GM23338 (cell line): ENCODE measurements at regions not wholly inside any gene's neighbourhood (a gene's known extent, or its start where the extent isn't known, plus 50 kb on each side); places are given as distances from the start of the nearest gene placed in this dataset.

Source experiments
- ATAC-seq: fragments of 200-7000 bp; cut with Tn5 transposase; 3 replicates; pipeline ENCODE4 v1.9.1; 2020
- DNase-seq: peaks from one replicate; pipeline ENCODE4 v3.0.0-alpha.2; 2015; ENCODE audit warnings: low spot score
- H2AFZ ChIP-seq: fragments of 200-600 bp; sonication (generic); 2 replicates; pipeline ENCODE4 v1.8.0; 2016; ENCODE audit warnings: antibody characterized with exemption, mild to moderate bottlenecking, moderate library complexity
- H3F3A ChIP-seq: fragments of 200-600 bp; sonication (generic); replicated peaks from 2 replicates; pipeline ENCODE4 v1.8.0; 2017; ENCODE audit warnings: antibody characterized with exemption, mixed run types, low read depth
- H3K27ac ChIP-seq: fragments of 200-600 bp; sonication (generic); 2 replicates; pipeline ENCODE4 v1.6.1; 2016; ENCODE audit warnings: low read depth
- H3K27me3 ChIP-seq: fragments of 200-600 bp; sonication (generic); 2 replicates; pipeline ENCODE4 v1.8.0; 2016; ENCODE audit warnings: mild to moderate bottlenecking, mixed run types, moderate library complexity; ENCODE audit not compliant: insufficient read depth
- H3K36me3 ChIP-seq: fragments of 200-600 bp; sonication (generic); 2 replicates; pipeline ENCODE4 v1.8.0; 2016; ENCODE audit warnings: mild to moderate bottlenecking; ENCODE audit not compliant: insufficient read depth
- H3K4me1 ChIP-seq: fragments of 200-600 bp; sonication (generic); 2 replicates; pipeline ENCODE4 v1.8.0; 2016; ENCODE audit warnings: mild to moderate bottlenecking, moderate library complexity; ENCODE audit not compliant: insufficient read depth
- H3K4me2 ChIP-seq: fragments of 200-600 bp; sonication (generic); 2 replicates; pipeline ENCODE4 v1.7.1; 2017; ENCODE audit warnings: mixed run types
- H3K4me3 ChIP-seq: fragments of 200-600 bp; sonication (generic); 2 replicates; pipeline ENCODE4 v1.6.1; 2016; ENCODE audit warnings: mixed run types
- H3K79me2 ChIP-seq: fragments of 200-600 bp; sonication (generic); replicated peaks from 2 replicates; pipeline ENCODE4 v1.8.0; 2017; ENCODE audit warnings: mild to moderate bottlenecking; ENCODE audit not compliant: insufficient read depth
- H3K9me2 ChIP-seq: fragments of 200-600 bp; sonication (generic); 2 replicates; pipeline ENCODE4 v1.8.0; 2017; ENCODE audit not compliant: insufficient read depth
- H4K20me1 ChIP-seq: fragments of 200-600 bp; sonication (generic); replicated peaks from 2 replicates; pipeline ENCODE4 v1.8.0; 2017; ENCODE audit warnings: mild to moderate bottlenecking; ENCODE audit not compliant: insufficient read depth
- H3K27ac Mint-ChIP-seq: 2 replicates; pipeline ENCODE4 v1.8.0; 2020; ENCODE audit warnings: inconsistent platforms, mild to moderate bottlenecking, moderate library complexity, mixed read lengths
- H3K27me3 Mint-ChIP-seq: 3 replicates; pipeline ENCODE4 v1.8.0; 2022; ENCODE audit warnings: low read depth, mild to moderate bottlenecking, moderate library complexity, mixed read lengths, inconsistent platforms; ENCODE audit not compliant: insufficient read depth, poor library complexity
- H3K36me3 Mint-ChIP-seq: 3 replicates; pipeline ENCODE4 v1.8.0; 2021; ENCODE audit warnings: low read depth, mild to moderate bottlenecking, inconsistent platforms, moderate library complexity, mixed read lengths
- H3K4me1 Mint-ChIP-seq: 3 replicates; pipeline ENCODE4 v1.8.0; 2020; ENCODE audit warnings: mild to moderate bottlenecking, inconsistent platforms, mixed read lengths
- H3K4me3 Mint-ChIP-seq: 3 replicates; pipeline ENCODE4 v1.8.0; 2021; ENCODE audit warnings: moderate library complexity, mild to moderate bottlenecking, inconsistent platforms, mixed read lengths
- H3K9me3 Mint-ChIP-seq: 3 replicates; pipeline ENCODE4 v1.8.0; 2020; ENCODE audit warnings: moderate library complexity, mild to moderate bottlenecking, inconsistent platforms, mixed read lengths
- CREB1 ChIP-seq: fragments of 250-450 bp; sonication (Bioruptor Pico); IDR thresholded peaks from 2 replicates; pipeline ENCODE4 v1.5.0; 2020; ENCODE audit warnings: low read depth, mild to moderate bottlenecking, moderate library complexity
- EZH2 ChIP-seq: fragments of 200-600 bp; sonication (generic); IDR thresholded peaks from one replicate; pipeline ENCODE4 v1.8.0; 2017; ENCODE audit warnings: antibody characterized with exemption, mild to moderate bottlenecking, low read depth; ENCODE audit not compliant: unreplicated experiment
- EZH2phosphoT487 ChIP-seq: fragments of 200-600 bp; sonication (generic); IDR thresholded peaks from one replicate; pipeline ENCODE4 v1.8.1; 2018; ENCODE audit warnings: antibody characterized with exemption; ENCODE audit not compliant: unreplicated experiment
- JUNB ChIP-seq: IDR thresholded peaks from one replicate; pipeline ENCODE4 v1.6.1; 2016; ENCODE audit warnings: antibody characterized with exemption; ENCODE audit not compliant: unreplicated experiment
- NANOG ChIP-seq: IDR thresholded peaks from 2 replicates; pipeline ENCODE4 v1.6.1; 2016; ENCODE audit warnings: antibody characterized with exemption, borderline replicate concordance
- POLR2AphosphoS5 ChIP-seq: IDR thresholded peaks from 2 replicates; pipeline ENCODE4 v1.6.1; 2016; ENCODE audit warnings: antibody characterized with exemption, low read depth
- STAT1 ChIP-seq: IDR thresholded peaks from one replicate; pipeline ENCODE4 v1.6.1; 2016; ENCODE audit warnings: antibody characterized with exemption; ENCODE audit not compliant: unreplicated experiment
- ZNF114 ChIP-seq: fragments of 250-450 bp; sonication (Bioruptor Pico); IDR thresholded peaks from 2 replicates; pipeline ENCODE4 v1.5.0; 2020; ENCODE audit warnings: mild to moderate bottlenecking, moderate library complexity
- ZNF331 ChIP-seq: fragments of 250-450 bp; sonication (Bioruptor Pico); IDR thresholded peaks from 2 replicates; pipeline ENCODE4 v1.5.0; 2020; ENCODE audit warnings: low read depth, mild to moderate bottlenecking, moderate library complexity
- TF ChIP-seq, protein P1 (sequence below): fragments of 250-450 bp; sonication (Bioruptor Pico); IDR thresholded peaks from 2 replicates; pipeline ENCODE4 v1.5.0; 2020; ENCODE audit warnings: mild to moderate bottlenecking, moderate library complexity
- TF ChIP-seq, protein P2 (sequence below): IDR thresholded peaks from 2 replicates; pipeline ENCODE4 v1.6.1; 2016; ENCODE audit warnings: antibody characterized with exemption
- TF ChIP-seq, protein P3 (sequence below): IDR thresholded peaks from one replicate; pipeline ENCODE4 v1.6.1; 2018; ENCODE audit warnings: antibody characterized with exemption; ENCODE audit not compliant: unreplicated experiment

DNA sequence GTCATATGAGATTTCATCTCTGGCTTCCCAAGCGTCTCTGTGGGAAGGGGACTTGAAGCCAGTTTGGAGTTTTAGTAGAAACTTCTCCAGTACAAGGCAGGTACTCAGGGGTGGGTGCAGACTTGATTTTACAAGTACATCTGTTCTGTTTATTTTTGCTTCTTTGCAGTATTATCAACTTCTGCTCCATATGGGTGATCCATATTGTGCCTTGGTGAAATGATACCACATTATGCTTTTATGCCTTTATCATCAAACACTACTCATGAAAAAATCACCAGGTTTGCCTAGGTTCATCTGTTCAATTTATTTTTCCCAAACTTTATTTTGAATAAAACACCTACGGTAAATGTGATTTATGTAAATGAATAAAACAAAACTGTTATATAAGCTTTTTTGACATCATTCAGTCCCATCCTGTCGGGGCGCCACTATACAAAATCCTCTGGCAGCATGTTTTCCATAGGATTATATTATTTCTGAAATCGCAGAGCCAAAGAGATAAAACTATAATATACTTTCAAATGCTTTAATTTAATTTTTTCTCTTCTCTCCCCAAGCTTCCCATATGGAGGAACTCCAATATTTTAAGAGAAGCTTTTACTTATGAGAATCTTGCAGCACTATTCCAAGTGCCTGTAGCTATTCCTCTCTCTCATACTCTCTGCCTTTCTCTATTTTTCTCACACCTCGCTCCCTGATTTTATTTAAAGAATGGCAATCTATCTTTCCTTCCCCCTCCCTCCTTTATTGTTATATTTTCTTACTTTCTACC, 490.9 kb downstream of the RNF144A start (continued):
- TF ChIP-seq, protein P1, sequence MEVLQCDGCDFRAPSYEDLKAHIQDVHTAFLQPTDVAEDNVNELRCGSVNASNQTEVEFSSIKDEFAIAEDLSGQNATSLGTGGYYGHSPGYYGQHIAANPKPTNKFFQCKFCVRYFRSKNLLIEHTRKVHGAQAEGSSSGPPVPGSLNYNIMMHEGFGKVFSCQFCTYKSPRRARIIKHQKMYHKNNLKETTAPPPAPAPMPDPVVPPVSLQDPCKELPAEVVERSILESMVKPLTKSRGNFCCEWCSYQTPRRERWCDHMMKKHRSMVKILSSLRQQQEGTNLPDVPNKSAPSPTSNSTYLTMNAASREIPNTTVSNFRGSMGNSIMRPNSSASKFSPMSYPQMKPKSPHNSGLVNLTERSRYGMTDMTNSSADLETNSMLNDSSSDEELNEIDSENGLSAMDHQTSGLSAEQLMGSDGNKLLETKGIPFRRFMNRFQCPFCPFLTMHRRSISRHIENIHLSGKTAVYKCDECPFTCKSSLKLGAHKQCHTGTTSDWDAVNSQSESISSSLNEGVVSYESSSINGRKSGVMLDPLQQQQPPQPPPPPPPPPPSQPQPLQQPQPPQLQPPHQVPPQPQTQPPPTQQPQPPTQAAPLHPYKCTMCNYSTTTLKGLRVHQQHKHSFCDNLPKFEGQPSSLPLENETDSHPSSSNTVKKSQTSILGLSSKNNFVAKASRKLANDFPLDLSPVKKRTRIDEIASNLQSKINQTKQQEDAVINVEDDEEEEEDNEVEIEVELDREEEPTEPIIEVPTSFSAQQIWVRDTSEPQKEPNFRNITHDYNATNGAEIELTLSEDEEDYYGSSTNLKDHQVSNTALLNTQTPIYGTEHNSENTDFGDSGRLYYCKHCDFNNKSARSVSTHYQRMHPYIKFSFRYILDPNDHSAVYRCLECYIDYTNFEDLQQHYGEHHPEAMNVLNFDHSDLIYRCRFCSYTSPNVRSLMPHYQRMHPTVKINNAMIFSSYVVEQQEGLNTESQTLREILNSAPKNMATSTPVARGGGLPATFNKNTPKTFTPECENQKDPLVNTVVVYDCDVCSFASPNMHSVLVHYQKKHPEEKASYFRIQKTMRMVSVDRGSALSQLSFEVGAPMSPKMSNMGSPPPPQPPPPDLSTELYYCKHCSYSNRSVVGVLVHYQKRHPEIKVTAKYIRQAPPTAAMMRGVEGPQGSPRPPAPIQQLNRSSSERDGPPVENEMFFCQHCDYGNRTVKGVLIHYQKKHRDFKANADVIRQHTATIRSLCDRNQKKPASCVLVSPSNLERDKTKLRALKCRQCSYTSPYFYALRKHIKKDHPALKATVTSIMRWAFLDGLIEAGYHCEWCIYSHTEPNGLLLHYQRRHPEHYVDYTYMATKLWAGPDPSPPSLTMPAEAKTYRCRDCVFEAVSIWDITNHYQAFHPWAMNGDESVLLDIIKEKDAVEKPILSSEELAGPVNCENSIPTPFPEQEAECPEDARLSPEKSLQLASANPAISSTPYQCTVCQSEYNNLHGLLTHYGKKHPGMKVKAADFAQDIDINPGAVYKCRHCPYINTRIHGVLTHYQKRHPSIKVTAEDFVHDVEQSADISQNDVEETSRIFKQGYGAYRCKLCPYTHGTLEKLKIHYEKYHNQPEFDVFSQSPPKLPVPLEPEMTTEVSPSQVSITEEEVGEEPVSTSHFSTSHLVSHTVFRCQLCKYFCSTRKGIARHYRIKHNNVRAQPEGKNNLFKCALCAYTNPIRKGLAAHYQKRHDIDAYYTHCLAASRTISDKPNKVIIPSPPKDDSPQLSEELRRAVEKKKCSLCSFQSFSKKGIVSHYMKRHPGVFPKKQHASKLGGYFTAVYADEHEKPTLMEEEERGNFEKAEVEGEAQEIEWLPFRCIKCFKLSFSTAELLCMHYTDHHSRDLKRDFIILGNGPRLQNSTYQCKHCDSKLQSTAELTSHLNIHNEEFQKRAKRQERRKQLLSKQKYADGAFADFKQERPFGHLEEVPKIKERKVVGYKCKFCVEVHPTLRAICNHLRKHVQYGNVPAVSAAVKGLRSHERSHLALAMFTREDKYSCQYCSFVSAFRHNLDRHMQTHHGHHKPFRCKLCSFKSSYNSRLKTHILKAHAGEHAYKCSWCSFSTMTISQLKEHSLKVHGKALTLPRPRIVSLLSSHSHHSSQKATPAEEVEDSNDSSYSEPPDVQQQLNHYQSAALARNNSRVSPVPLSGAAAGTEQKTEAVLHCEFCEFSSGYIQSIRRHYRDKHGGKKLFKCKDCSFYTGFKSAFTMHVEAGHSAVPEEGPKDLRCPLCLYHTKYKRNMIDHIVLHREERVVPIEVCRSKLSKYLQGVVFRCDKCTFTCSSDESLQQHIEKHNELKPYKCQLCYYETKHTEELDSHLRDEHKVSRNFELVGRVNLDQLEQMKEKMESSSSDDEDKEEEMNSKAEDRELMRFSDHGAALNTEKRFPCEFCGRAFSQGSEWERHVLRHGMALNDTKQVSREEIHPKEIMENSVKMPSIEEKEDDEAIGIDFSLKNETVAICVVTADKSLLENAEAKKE (CRISPR knock-in tag) = no peak
- TF ChIP-seq STAT1 (no peak), NANOG (no peak)

DNA sequence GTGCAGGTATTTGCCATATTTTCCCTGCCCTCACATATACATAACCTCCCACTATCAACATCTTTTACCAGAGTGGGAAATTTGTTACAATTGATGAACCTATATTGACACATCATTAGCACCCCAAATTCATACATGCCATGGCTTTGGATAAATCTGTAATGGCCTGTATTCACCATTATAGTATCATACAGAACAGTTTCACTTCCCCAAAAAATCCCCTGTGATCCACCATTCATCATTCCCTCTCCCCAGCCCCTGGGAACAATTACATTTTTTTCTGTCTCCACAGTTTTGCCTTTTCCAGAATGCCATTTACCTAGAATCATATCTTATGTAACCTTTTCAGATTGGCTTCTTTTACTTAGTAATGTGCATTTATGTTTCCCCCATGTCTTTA, 494.5 kb downstream of the RNF144A start:
- Mint-ChIP-seq H3K4me1 (no peaks in the 10 kb centered on the region; the same call in 1 of the 3 replicates), H3K27ac (no peak overlapping the region), H3K36me3 (no peaks in the 10 kb centered on the region), H3K27me3 (no peaks in the 10 kb centered on the region), H3K4me3 (no peak overlapping the region), H3K9me3 (no peaks in the 10 kb centered on the region)
- no peaks in the 10 kb centered on the region for H4K20me1 ChIP-seq
- H3F3A ChIP-seq = no peaks in the 10 kb centered on the region
- H3K36me3 ChIP-seq = no peaks in the 10 kb centered on the region
- DNase-seq = no peak
- no peaks in the 10 kb centered on the region for H3K4me1 ChIP-seq
- H2AFZ ChIP-seq = no peak overlapping the region
- no peak overlapping the region for H3K4me3 ChIP-seq
- ATAC-seq = no peak
- no peaks in the 10 kb centered on the region for H3K27me3 ChIP-seq
- H3K27ac ChIP-seq = no peak overlapping the region
- H3K9me2 ChIP-seq = no peaks in the 10 kb centered on the region
- H3K4me2 ChIP-seq = no peak overlapping the region
- H3K79me2 ChIP-seq = no peaks in the 10 kb centered on the region
- TF ChIP-seq, protein P2, sequence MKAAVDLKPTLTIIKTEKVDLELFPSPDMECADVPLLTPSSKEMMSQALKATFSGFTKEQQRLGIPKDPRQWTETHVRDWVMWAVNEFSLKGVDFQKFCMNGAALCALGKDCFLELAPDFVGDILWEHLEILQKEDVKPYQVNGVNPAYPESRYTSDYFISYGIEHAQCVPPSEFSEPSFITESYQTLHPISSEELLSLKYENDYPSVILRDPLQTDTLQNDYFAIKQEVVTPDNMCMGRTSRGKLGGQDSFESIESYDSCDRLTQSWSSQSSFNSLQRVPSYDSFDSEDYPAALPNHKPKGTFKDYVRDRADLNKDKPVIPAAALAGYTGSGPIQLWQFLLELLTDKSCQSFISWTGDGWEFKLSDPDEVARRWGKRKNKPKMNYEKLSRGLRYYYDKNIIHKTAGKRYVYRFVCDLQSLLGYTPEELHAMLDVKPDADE = no peak
- TF ChIP-seq POLR2AphosphoS5 (no peak), ZNF331 (CRISPR knock-in tag) (no peak), STAT1 (no peak), CREB1 (no peak), JUNB (no peak), ZNF114 (CRISPR knock-in tag) (no peak), NANOG (no peak), EZH2 (no peak), EZH2phosphoT487 (no peak)
- TF ChIP-seq, protein P3, sequence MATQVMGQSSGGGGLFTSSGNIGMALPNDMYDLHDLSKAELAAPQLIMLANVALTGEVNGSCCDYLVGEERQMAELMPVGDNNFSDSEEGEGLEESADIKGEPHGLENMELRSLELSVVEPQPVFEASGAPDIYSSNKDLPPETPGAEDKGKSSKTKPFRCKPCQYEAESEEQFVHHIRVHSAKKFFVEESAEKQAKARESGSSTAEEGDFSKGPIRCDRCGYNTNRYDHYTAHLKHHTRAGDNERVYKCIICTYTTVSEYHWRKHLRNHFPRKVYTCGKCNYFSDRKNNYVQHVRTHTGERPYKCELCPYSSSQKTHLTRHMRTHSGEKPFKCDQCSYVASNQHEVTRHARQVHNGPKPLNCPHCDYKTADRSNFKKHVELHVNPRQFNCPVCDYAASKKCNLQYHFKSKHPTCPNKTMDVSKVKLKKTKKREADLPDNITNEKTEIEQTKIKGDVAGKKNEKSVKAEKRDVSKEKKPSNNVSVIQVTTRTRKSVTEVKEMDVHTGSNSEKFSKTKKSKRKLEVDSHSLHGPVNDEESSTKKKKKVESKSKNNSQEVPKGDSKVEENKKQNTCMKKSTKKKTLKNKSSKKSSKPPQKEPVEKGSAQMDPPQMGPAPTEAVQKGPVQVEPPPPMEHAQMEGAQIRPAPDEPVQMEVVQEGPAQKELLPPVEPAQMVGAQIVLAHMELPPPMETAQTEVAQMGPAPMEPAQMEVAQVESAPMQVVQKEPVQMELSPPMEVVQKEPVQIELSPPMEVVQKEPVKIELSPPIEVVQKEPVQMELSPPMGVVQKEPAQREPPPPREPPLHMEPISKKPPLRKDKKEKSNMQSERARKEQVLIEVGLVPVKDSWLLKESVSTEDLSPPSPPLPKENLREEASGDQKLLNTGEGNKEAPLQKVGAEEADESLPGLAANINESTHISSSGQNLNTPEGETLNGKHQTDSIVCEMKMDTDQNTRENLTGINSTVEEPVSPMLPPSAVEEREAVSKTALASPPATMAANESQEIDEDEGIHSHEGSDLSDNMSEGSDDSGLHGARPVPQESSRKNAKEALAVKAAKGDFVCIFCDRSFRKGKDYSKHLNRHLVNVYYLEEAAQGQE = no peak
